CD8-positive, alpha-beta memory T cell (primary cell): ENCODE measurements at regions not wholly inside any gene's neighbourhood (a gene's known extent, or its start where the extent isn't known, plus 50 kb on each side); places are given as distances from the start of the nearest gene placed in this dataset.

Experiments used
- CTCF ChIA-PET: fragments of 350-600 bp; sonication (Branson Sonifier 250); formaldehyde crosslinking; loops from one replicate; lab custom pipeline; 2021; ENCODE audit warnings: antibody characterized with exemption; lab: Charles Lee
- POLR2A ChIA-PET: fragments of 350-600 bp; sonication (Branson Sonifier 250); formaldehyde crosslinking; loops from one replicate; lab custom pipeline; 2021; ENCODE audit warnings: antibody characterized with exemption; lab: Charles Lee
- DNase-seq, 5 donors: peaks; one replicate each; pipeline versions ENCODE4 v3.0.0 to v3.0.0-alpha.2; 2020 to 2022; ENCODE audit warnings: mixed read lengths in 1 of 5
- H3K27ac ChIP-seq: one replicate; pipeline ENCODE4 v1.7.0; 2013; ENCODE audit warnings: low read depth, mild to moderate bottlenecking, low read length, moderate library complexity
- H3K27me3 ChIP-seq: 2 replicates; pipeline ENCODE4 v1.7.0; 2013; ENCODE audit warnings: low read length, mild to moderate bottlenecking; ENCODE audit not compliant: insufficient read depth, poor library complexity, severe bottlenecking
- H3K36me3 ChIP-seq: 2 replicates; pipeline ENCODE4 v1.7.0; 2013; ENCODE audit warnings: mild to moderate bottlenecking, low read length, moderate library complexity; ENCODE audit not compliant: insufficient read depth
- H3K4me1 ChIP-seq: 2 replicates; pipeline ENCODE4 v1.7.0; 2013; ENCODE audit warnings: mild to moderate bottlenecking, low read length, moderate library complexity; ENCODE audit not compliant: insufficient read depth
- H3K4me3 ChIP-seq: 2 replicates; pipeline ENCODE4 v1.7.0; 2013; ENCODE audit warnings: mild to moderate bottlenecking, low read length
- H3K9me3 ChIP-seq: 2 replicates; pipeline ENCODE4 v1.7.0; 2013; ENCODE audit warnings: mild to moderate bottlenecking, low read length
- H3K27ac Mint-ChIP-seq, 8 donors: one replicate each; pipeline ENCODE4 v1.8.0; 2020 to 2021; ENCODE audit warnings: mixed read lengths in 8 of 8, mild to moderate bottlenecking in 6 of 8, inconsistent platforms in 3 of 8, moderate library complexity in 3 of 8
- H3K27me3 Mint-ChIP-seq, 2 donors: one replicate each; pipeline ENCODE4 v1.8.0; 2020 to 2021; ENCODE audit warnings: mixed read lengths in 2 of 2, mild to moderate bottlenecking in 1 of 2, moderate library complexity in 1 of 2
- H3K36me3 Mint-ChIP-seq, 3 donors: one replicate each; pipeline ENCODE4 v1.8.0; 2020 to 2021; ENCODE audit warnings: mixed read lengths in 3 of 3, inconsistent platforms in 1 of 3, mild to moderate bottlenecking in 1 of 3
- H3K4me1 Mint-ChIP-seq, 3 donors: one replicate each; pipeline ENCODE4 v1.8.0; 2020 to 2021; ENCODE audit warnings: mixed read lengths in 3 of 3, inconsistent platforms in 1 of 3, mild to moderate bottlenecking in 1 of 3
- H3K4me3 Mint-ChIP-seq, 7 donors: one replicate each; pipeline ENCODE4 v1.8.0; 2020 to 2021; ENCODE audit warnings: mixed read lengths in 7 of 7, mild to moderate bottlenecking in 6 of 7, moderate library complexity in 4 of 7, inconsistent platforms in 2 of 7
- H3K9me3 Mint-ChIP-seq, 5 donors: one replicate each; pipeline ENCODE4 v1.8.0; 2020 to 2022; ENCODE audit warnings: mixed read lengths in 5 of 5, mild to moderate bottlenecking in 3 of 5, moderate library complexity in 2 of 5, inconsistent platforms in 1 of 5

DNA sequence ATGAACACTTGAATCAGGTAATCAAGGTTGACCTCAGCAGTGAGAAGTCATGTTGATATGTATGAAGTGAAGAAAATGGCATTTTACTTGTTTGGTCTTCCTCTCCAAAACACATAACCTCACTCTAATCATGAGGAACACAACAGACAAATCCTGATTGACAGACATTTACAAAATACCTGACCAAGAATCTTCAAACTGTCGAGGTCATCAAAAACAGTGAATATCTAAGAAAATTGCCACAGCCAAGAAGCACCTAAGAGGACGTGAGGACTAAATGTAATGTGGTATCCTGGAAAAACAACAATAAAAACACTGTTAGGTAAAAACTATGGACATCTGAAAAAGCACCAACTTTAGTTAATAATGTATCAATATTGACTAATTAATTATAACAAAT lies 129.5 kb upstream of the MAGEB18 start:
- Mint-ChIP-seq H3K27me3 (no peaks in the 10 kb centered on the region), H3K9me3 (peaks cover 0 to 11% (median 8%) of the 10 kb centered on the region in 5 donors), H3K36me3 (no peaks in the 10 kb centered on the region), H3K27ac (no peak overlapping the region), H3K4me1 (no peaks in the 10 kb centered on the region), H3K4me3 (no peak overlapping the region)
- no peaks in the 10 kb centered on the region for H3K4me1 ChIP-seq
- CTCF ChIA-PET, result no interaction called here
- H3K4me3 ChIP-seq, result no peak overlapping the region
- H3K27me3 ChIP-seq, result no peaks in the 10 kb centered on the region
- H3K36me3 ChIP-seq, result no peaks in the 10 kb centered on the region
- no peak overlapping the region for H3K27ac ChIP-seq
- POLR2A ChIA-PET, result no interaction called here
- no peaks in the 10 kb centered on the region for H3K9me3 ChIP-seq
- no peak for DNase-seq

- no peaks in the 10 kb centered on the region for H3K4me1 ChIP-seq
- Mint-ChIP-seq H3K4me1 (no peaks in the 10 kb centered on the region), H3K36me3 (no peaks in the 10 kb centered on the region), H3K27ac (no peak overlapping the region), H3K9me3 (peaks cover 0 to 3% (median 0%) of the 10 kb centered on the region in 5 donors), H3K4me3 (no peak overlapping the region), H3K27me3 (peaks cover 0 to 2% of the 10 kb centered on the region in 2 donors)
- H3K27me3 ChIP-seq, result no peaks in the 10 kb centered on the region
- CTCF ChIA-PET, result no interaction called here
- POLR2A ChIA-PET, result no interaction called here
- no peak overlapping the region for H3K4me3 ChIP-seq
- H3K27ac ChIP-seq, result no peak overlapping the region
- H3K36me3 ChIP-seq, result no peaks in the 10 kb centered on the region
- DNase-seq, result no peak
- no peaks in the 10 kb centered on the region for H3K9me3 ChIP-seq
These were observed 118.8 kb upstream of the MAGEB18 start for GRCh38 chrX:26019386-26019785.

GRCh38 chrX:26026179-26026578 lies 112.0 kb upstream of the MAGEB18 start:
- POLR2A ChIA-PET, result no interaction called here
- DNase-seq, result no peak
- CTCF ChIA-PET, result no interaction called here

DNA sequence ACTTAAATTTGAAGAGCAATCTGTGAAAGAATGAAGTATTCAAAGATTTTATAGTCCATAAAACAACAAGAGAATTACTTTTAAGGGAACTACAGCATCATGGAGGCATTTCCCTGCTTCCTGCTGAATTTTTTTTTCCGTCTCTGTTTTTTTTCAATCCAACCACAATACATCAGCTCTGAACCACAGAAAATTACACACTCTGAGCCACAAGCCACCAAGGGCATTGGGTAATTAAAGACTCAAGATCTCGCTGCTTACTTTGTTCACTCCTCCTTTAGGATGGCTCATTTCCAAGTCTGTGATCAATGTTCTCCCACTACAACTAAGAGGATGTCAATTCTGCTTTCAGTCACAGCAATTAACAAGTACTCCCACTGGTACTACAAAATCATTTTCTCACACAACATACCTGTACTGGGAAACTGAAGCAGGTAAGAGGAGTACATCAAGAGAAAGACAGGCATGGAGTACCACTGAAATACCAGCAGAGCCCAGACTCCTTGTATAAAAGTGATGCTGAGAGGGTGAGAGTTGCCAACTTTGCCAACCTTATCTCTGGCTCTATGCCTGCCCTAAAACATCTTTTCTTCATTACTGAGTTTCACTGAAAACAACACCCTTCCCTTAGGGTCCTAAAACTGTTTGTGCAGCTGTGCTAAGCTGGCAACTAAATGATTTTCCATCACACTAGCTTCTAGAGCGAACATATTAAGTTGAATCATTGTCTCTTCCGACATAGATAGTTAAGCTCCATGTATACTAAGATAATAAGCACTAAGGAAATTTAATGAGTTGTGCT lies 105.8 kb upstream of the MAGEB18 start:
- no peaks in the 10 kb centered on the region for H3K36me3 ChIP-seq
- no peaks in the 10 kb centered on the region for H3K9me3 ChIP-seq
- H3K27ac Mint-ChIP-seq, result peak overlapping the region in 1 of 8 donors; percentile 12
- H3K36me3 Mint-ChIP-seq, result no peaks in the 10 kb centered on the region
- H3K4me3 Mint-ChIP-seq, result no peak overlapping the region
- peaks cover 0 to 2% of the 10 kb centered on the region in 2 donors for H3K27me3 Mint-ChIP-seq
- no peak for DNase-seq
- H3K4me3 ChIP-seq, result no peak overlapping the region
- H3K27me3 ChIP-seq, result no peaks in the 10 kb centered on the region
- no peak overlapping the region for H3K27ac ChIP-seq
- ChIA-PET POLR2A (no interaction called here), CTCF (no interaction called here)
- H3K4me1 ChIP-seq, result no peaks in the 10 kb centered on the region
- no peaks in the 10 kb centered on the region for H3K4me1 Mint-ChIP-seq
- peaks cover 0 to 3% (median 1%) of the 10 kb centered on the region in 5 donors for H3K9me3 Mint-ChIP-seq

More at GRCh38 chrX:26026179-26026578, 112.0 kb upstream of the MAGEB18 start:
- no peaks in the 10 kb centered on the region for H3K4me1 ChIP-seq
- H3K36me3 ChIP-seq, result no peaks in the 10 kb centered on the region
- Mint-ChIP-seq H3K4me1 (no peaks in the 10 kb centered on the region), H3K9me3 (peaks cover 0 to 3% (median 2%) of the 10 kb centered on the region in 5 donors), H3K27me3 (no peaks in the 10 kb centered on the region), H3K27ac (no peak overlapping the region), H3K4me3 (no peak overlapping the region), H3K36me3 (no peaks in the 10 kb centered on the region)
- no peaks in the 10 kb centered on the region for H3K9me3 ChIP-seq
- H3K27ac ChIP-seq, result no peak overlapping the region
- no peak overlapping the region for H3K4me3 ChIP-seq
- H3K27me3 ChIP-seq, result no peaks in the 10 kb centered on the region

DNA sequence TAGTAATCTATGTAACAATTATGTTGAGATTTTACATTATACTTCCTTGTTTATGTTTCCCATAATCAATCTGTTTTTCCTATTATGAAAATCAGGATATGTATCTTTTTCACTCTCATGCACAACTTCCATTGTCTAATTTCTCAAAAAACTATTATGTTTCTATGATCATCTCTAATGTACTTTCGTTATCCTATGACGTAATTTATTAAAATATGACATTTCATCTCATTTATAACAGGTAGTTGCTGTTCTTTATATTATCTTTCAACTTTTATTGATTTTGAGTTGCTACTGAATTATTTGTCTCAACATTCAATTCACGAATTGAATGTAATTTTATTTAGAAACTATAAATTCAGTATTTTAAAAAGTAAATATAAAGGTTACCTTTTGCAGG lies 100.8 kb upstream of the MAGEB18 start:
- CTCF ChIA-PET, result no interaction called here
- Mint-ChIP-seq H3K36me3 (no peaks in the 10 kb centered on the region), H3K27me3 (no peaks in the 10 kb centered on the region), H3K4me3 (no peak overlapping the region), H3K9me3 (peaks cover 0 to 5% (median 0%) of the 10 kb centered on the region in 5 donors), H3K27ac (no peak overlapping the region), H3K4me1 (no peaks in the 10 kb centered on the region)
- H3K27ac ChIP-seq, result no peak overlapping the region
- POLR2A ChIA-PET, result no interaction called here
- H3K4me3 ChIP-seq, result no peak overlapping the region
- no peaks in the 10 kb centered on the region for H3K36me3 ChIP-seq
- H3K9me3 ChIP-seq, result no peaks in the 10 kb centered on the region
- DNase-seq, result no peak
- H3K4me1 ChIP-seq, result no peaks in the 10 kb centered on the region
- no peaks in the 10 kb centered on the region for H3K27me3 ChIP-seq

DNA sequence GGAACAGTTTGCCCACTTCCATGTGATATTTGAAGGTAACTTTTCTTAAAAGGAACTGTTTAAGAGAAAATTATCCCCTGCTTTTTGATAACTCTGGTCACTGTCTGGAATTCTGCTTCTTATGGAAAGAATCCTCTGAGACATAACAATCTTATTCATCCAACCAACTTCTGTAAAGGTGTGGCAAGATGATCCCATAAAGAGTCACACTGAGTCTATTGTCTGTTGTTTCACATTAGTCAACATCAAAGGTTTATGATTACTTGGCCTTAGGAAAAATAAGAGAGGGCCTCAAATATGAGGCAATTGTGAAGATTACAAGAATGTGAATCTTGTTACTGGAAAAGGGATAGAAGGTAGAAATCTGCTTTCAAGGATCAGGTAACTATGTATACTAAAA lies 88.0 kb upstream of the MAGEB18 start:
- Mint-ChIP-seq H3K4me1 (no peaks in the 10 kb centered on the region), H3K27me3 (no peaks in the 10 kb centered on the region), H3K4me3 (no peak overlapping the region), H3K36me3 (no peaks in the 10 kb centered on the region), H3K27ac (no peak overlapping the region), H3K9me3 (peaks cover 2 to 9% (median 2%) of the 10 kb centered on the region in 5 donors)
- ChIA-PET POLR2A (no interaction called here), CTCF (no interaction called here)
- Histone ChIP-seq H3K27ac (no peak overlapping the region), H3K4me1 (no peaks in the 10 kb centered on the region), H3K4me3 (no peak overlapping the region), H3K36me3 (no peaks in the 10 kb centered on the region), H3K27me3 (no peaks in the 10 kb centered on the region), H3K9me3 (no peaks in the 10 kb centered on the region)
- no peak for DNase-seq

GRCh38 chrX:26070882-26071281 lies 67.3 kb upstream of the MAGEB18 start:
- no peak for DNase-seq
- Histone ChIP-seq H3K4me1 (no peaks in the 10 kb centered on the region), H3K27ac (no peak overlapping the region), H3K27me3 (no peaks in the 10 kb centered on the region), H3K9me3 (no peaks in the 10 kb centered on the region), H3K4me3 (no peak overlapping the region), H3K36me3 (no peaks in the 10 kb centered on the region)
- Mint-ChIP-seq H3K27me3 (no peaks in the 10 kb centered on the region), H3K9me3 (peaks cover 0 to 13% (median 5%) of the 10 kb centered on the region in 5 donors), H3K36me3 (no peaks in the 10 kb centered on the region), H3K27ac (no peak overlapping the region), H3K4me3 (no peak overlapping the region), H3K4me1 (no peaks in the 10 kb centered on the region)
- CTCF ChIA-PET, result no interaction called here
- POLR2A ChIA-PET, result no interaction called here

DNA sequence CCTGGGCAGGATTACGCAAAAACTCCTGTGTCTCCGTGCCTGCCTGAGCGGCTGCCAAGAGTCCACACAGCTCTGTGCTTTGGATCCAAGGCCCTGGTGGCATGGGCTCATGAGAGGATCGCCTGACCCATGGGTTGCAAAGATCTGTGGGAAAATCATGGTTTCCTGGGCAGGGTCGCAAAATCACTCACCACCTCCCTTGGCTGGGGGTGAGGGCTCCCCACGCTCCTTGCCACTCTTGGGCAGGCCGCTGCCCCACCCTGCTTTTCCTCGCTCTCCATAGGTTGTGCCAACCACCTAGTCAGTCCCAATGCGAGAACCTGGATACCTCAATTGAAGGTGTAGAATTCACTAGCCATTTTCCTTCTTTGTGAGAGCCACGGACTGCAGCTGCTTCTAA lies 66.5 kb upstream of the MAGEB18 start:
- Mint-ChIP-seq H3K36me3 (no peaks in the 10 kb centered on the region), H3K27me3 (no peaks in the 10 kb centered on the region), H3K4me1 (no peaks in the 10 kb centered on the region), H3K9me3 (peaks cover 0 to 13% (median 5%) of the 10 kb centered on the region in 5 donors), H3K4me3 (no peak overlapping the region), H3K27ac (no peak overlapping the region)
- no peaks in the 10 kb centered on the region for H3K4me1 ChIP-seq
- no peaks in the 10 kb centered on the region for H3K9me3 ChIP-seq
- no peak overlapping the region for H3K27ac ChIP-seq
- DNase-seq, result no peak
- CTCF ChIA-PET, result no interaction called here
- no peaks in the 10 kb centered on the region for H3K27me3 ChIP-seq
- H3K4me3 ChIP-seq, result no peak overlapping the region
- POLR2A ChIA-PET, result no interaction called here
- H3K36me3 ChIP-seq, result no peaks in the 10 kb centered on the region
